Stimulated activated naive CD8-positive, alpha-beta T cell treated with anti-CD3 and anti-CD28 coated beads, Interleukin-15, amount 100 ng/mL, for 72 hours (primary cell): ENCODE measurements at regions not wholly inside any gene's neighbourhood (a gene's known extent, or its start where the extent isn't known, plus 50 kb on each side); places are given as distances from the start of the nearest gene placed in this dataset.

Source experiments
- ATAC-seq: fragments of 150-1000 bp; cut with Tn5 transposase; 2 replicates; pipeline ENCODE4 v1.10.0; 2021; ENCODE audit warnings: mild to moderate bottlenecking, moderate library complexity
- DNase-seq, 2 donors: peaks; one replicate each; pipeline ENCODE4 v3.0.0; 2021 to 2022
- H3K27ac Mint-ChIP-seq, 2 donors: one replicate each; pipeline ENCODE4 v1.8.0; 2022; ENCODE audit warnings: mild to moderate bottlenecking in 2 of 2, mixed read lengths in 2 of 2, moderate library complexity in 2 of 2
- H3K27me3 Mint-ChIP-seq: one replicate; pipeline ENCODE4 v1.8.0; 2022; ENCODE audit warnings: mixed read lengths
- H3K4me1 Mint-ChIP-seq: one replicate; pipeline ENCODE4 v1.8.0; 2022; ENCODE audit warnings: mild to moderate bottlenecking, mixed read lengths
- H3K4me3 Mint-ChIP-seq, 2 donors: one replicate each; pipeline ENCODE4 v1.8.0; 2022; ENCODE audit warnings: mild to moderate bottlenecking in 2 of 2, mixed read lengths in 2 of 2, moderate library complexity in 1 of 2
- H3K9me3 Mint-ChIP-seq, 2 donors: one replicate each; pipeline ENCODE4 v1.8.0; 2022; ENCODE audit warnings: mixed read lengths in 2 of 2

DNA sequence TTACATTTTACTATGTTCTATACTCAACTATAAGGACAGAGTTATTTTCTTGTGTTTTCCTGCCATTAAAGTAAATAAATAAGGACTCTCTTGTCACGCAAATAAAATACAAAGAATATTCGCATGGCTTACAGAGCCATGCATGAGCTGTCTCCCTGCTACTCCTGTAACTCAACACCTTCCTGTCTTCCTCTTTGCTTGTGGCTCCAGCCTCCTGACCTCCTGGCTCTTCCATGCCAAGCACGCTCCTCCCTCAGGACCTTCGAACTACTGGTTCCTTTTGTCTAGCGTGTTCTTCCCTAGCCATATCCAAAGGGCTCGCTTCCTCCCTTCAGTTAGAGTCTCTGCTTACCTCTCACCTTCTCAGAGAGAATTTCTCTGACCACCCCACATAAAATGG lies 124.3 kb upstream of the TMC3 start:
- ATAC-seq: no peak
- no peak for DNase-seq
- Mint-ChIP-seq H3K27me3 (no peaks in the 10 kb centered on the region), H3K4me1 (no peaks in the 10 kb centered on the region), H3K4me3 (no peak overlapping the region), H3K27ac (no peak overlapping the region), H3K9me3 (no peaks in the 10 kb centered on the region)

DNA sequence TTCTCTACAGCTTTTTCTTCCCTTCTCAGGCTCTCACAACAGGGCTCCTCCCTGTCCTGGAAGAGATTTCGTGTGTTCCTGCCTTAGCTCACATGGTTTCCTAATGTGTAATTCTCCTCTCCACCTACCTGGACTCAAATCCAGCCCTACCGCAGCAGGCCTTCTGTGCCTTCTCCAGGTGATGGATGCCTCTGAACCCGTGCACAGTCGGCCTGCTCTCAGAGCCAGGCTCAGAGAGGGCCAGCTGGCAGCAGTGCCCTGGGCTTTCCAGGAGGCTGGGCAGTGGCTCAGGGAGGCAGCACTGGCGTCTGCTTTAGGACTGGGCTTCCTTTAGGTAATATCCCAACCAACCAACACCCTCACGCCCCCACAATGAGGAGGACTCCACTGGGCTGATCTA lies 123.2 kb upstream of the TMC3 start:
- H3K27me3 Mint-ChIP-seq: no peaks in the 10 kb centered on the region
- H3K4me3 Mint-ChIP-seq: no peak overlapping the region
- no peaks in the 10 kb centered on the region for H3K9me3 Mint-ChIP-seq
- ATAC-seq: no peak
- peak overlapping the region in 1 of 2 donors; percentile 93 for H3K27ac Mint-ChIP-seq
- no peaks in the 10 kb centered on the region for H3K4me1 Mint-ChIP-seq
- no peak for DNase-seq

DNA sequence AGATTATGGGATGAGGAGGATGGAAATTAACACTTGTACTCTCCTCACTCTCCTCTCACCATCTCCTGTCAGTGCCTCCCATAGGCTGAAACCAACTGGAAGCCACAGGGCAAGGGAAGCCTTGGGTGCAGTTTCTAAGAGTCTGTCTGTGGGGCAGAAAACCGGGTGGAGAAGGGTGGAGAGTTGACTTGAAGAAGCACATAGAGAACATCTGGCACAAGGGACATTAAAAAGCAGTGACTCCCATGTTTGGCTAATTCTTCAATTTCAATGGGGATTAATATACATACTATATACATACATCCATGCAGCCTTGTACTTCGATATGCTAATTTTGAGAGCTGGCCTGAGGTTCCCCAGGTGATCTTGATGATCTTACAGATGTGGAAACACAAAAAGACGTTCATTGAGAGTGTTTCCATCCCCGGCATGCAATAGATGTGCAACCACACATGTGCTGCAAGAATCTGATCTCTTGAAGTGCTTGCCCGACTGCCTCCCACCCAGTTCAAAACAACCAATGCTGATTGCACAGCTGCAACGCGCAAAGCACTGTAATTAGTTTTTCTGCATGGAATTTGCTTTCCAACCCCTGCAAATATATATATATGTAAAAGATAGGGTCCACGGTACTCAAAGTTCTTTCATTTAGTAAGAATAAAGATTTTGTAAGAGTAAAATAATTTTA lies 121.9 kb upstream of the TMC3 start:
- H3K27ac Mint-ChIP-seq: no peak overlapping the region
- no peak overlapping the region for H3K4me3 Mint-ChIP-seq
- no peak for ATAC-seq

DNA sequence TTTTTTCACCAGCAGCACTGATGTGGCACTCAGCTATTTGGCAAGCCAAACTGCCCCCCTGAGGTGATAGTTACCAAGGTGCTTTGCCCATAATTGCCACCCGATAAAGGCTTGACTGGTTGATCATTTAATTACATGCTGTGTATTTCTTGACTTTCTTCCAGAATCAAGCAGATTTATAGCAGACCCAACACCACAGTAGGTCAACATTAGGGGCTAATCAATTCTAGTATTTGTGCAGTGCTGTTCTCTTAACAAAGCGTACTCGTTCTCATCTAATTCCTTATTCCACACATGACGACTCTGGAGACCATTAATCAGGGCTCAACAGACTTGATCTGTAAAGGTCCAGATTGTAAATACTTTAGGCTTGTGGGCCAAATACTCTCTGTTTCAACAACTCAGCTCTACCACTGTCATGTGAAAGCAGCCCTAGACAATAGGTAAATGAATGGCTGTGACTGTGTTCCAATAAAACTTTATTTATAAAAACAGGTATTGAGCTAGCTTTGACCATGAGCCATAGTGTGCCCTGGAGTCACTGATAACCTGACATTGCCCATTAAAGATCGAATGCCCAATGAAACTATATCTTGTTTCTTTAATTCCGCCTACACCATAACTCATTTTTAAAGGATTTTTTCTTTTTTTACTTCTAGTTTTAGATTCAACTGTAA lies 119.1 kb upstream of the TMC3 start:
- H3K4me3 Mint-ChIP-seq: no peak overlapping the region
- no peaks in the 10 kb centered on the region for H3K4me1 Mint-ChIP-seq
- ATAC-seq: no peak
- DNase-seq: no peak
- H3K27ac Mint-ChIP-seq: no peak overlapping the region
- H3K9me3 Mint-ChIP-seq: peaks cover 0 to 8% of the 10 kb centered on the region in 2 donors
- H3K27me3 Mint-ChIP-seq: no peaks in the 10 kb centered on the region

More for the DNA sequence above, 121.9 kb upstream of the TMC3 start:
- Mint-ChIP-seq H3K4me1 (no peaks in the 10 kb centered on the region), H3K9me3 (peaks cover 0 to 2% of the 10 kb centered on the region in 2 donors), H3K27me3 (no peaks in the 10 kb centered on the region)
- no peak for DNase-seq

DNA sequence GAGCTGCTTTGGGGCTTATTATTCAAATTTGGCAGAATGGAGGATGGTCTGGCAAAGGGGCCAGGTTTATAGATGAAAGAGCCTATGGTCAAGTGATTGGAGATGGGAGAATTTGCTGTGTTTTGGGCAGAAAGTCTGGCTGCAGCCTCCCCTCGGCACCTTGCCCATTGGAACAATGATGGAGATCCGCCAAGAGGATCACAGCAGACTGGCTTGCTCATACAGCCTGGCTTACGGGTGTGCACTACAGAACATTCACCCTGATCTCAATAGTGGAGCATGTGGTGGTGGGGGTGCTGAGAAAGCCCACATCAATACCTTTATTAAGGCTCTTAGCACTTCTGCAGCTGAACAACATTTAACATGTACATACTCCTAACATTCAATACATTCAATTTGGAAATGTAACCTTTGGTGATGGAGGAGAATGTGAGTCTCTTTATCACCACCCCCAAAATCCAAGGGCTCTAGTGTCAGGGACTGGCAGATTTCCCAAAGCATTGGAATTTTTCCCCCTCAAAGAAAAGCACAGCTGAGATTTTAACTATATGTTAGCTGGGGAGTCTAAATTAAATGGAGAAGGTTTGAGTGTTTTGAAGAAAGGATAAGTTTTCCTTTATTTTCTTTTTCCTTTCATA lies 118.4 kb upstream of the TMC3 start:
- H3K4me1 Mint-ChIP-seq: no peaks in the 10 kb centered on the region
- H3K9me3 Mint-ChIP-seq: peaks cover 0 to 8% of the 10 kb centered on the region in 2 donors
- H3K27ac Mint-ChIP-seq: no peak overlapping the region
- H3K27me3 Mint-ChIP-seq: no peaks in the 10 kb centered on the region
- ATAC-seq (no peak), DNase-seq (no peak)
- no peak overlapping the region for H3K4me3 Mint-ChIP-seq

DNA sequence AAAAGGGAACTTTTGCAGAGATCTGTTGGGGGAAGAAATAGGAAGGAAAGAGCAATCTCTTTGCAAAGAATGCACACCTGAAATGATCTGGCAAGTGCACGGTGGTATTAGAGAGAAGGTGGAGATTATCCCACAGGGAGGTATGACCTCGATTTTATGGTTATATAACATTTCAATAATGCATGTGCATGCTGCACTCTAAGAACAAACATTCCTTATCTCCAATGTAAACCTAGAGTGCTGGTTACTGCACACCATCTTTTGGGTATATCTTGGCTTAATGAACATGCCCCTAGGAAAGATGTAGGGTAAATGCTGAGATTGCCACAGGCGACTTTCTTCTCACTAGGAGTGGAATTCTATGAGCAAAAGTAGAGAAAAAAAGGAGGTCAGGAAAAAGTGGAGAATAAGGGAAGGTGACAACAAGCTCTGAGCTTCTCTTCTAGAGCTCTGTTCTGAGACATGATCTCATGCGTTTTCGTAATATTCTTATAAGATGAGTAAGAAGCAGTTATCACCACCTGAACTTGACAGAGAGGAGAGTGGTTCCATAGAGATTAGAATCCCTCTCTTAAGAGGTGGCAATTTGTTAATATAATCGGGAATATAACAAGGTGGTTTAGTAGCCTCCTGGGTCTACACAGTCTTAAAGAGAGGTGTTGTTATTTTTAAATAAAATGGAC lies 117.5 kb upstream of the TMC3 start:
- DNase-seq: no peak
- no peak for ATAC-seq
- Mint-ChIP-seq H3K27ac (no peak overlapping the region), H3K27me3 (no peaks in the 10 kb centered on the region), H3K4me3 (no peak overlapping the region), H3K9me3 (peaks cover 0 to 8% of the 10 kb centered on the region in 2 donors), H3K4me1 (no peaks in the 10 kb centered on the region)

DNA sequence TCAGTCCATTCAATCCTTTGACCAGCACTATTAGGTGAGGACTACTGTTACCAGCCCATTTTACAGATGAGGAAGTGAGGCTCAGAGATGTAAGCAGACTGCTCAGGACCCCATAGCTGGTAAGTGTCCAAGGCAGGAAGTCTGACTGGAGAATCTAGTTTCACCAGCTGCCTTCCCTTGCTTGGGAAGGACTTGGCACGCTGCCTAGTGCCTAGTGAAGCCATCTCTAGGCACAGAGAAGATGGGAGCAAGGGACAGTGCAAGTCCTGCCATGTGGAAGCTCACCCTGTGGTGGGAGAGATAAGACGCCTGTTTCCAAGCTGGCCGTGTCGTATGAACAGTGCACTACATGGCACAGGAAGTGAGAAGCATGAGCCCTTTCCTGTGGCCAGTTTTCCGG lies 111.8 kb upstream of the TMC3 start:
- H3K4me3 Mint-ChIP-seq: no peak overlapping the region
- DNase-seq (no peak), ATAC-seq (no peak)
- no peaks in the 10 kb centered on the region for H3K27me3 Mint-ChIP-seq
- peaks cover 0 to 5% of the 10 kb centered on the region in 2 donors for H3K9me3 Mint-ChIP-seq
- H3K27ac Mint-ChIP-seq: no peak overlapping the region
- no peaks in the 10 kb centered on the region for H3K4me1 Mint-ChIP-seq

DNA sequence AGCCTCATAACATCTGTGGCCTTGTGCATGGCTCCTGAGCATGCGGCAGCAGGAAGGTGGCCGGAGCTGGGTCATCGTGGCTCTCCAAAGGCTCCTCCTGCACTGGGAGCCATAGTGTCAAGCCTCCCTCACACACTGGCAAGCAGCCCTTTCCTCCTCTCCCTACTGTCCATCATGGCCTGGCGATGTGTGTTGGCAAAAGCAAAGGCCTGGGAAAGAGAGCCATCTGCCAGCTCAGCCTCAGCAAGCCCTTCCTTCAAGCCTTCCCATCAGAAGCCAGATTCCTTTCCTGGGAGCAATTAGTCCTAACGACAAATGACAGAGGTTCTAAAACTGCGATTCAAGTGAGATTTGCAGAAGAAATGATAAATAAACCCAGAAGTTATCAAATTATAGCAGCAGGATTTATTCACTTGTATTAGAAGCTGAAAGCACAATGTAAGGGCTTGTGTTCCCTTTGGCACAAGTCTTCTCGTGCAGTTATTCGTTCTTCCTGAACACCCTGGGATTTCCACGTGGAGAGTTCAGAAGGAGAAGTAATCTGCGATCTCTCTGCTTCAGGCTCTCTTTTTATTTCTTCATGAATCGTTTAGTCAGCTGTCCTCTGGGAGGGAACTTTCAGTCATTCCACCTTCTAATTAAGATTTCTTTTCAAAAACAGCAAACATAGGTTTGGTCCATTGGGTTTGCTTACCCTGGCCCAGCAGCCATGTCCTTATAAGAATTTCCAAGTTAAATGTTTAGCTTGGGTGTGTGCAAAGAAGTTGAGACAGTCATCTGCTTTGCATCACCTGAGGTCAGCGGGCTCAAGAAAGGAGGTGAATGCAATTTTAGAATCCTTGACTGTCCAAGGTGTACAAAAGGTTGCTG lies 110.3 kb upstream of the TMC3 start:
- Mint-ChIP-seq H3K9me3 (no peaks in the 10 kb centered on the region), H3K27me3 (no peaks in the 10 kb centered on the region), H3K4me1 (no peaks in the 10 kb centered on the region), H3K27ac (no peak overlapping the region), H3K4me3 (no peak overlapping the region)
- ATAC-seq: no peak
- DNase-seq: no peak

DNA sequence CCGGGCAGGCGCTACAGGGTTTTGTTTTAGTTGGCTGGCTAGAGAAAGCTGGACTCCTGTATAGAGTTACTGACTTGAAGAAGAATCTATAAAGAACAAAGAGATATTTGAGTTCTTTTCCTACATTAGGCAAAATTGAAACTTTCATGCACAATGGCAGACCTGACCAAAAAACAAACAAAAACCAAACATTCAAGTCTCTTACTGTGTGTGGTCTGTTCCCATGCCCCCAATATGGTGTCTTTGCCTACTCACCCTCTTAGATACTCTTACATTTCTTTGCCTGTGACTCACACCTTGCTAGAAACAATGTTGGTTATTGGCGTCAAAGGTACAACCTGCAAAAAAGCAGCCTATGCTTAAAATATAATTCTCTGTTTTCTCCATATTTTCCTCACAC lies 109.5 kb upstream of the TMC3 start:
- DNase-seq: no peak
- Mint-ChIP-seq H3K27ac (no peak overlapping the region), H3K9me3 (no peaks in the 10 kb centered on the region), H3K4me1 (no peaks in the 10 kb centered on the region), H3K4me3 (no peak overlapping the region), H3K27me3 (no peaks in the 10 kb centered on the region)
- ATAC-seq: no peak

DNA sequence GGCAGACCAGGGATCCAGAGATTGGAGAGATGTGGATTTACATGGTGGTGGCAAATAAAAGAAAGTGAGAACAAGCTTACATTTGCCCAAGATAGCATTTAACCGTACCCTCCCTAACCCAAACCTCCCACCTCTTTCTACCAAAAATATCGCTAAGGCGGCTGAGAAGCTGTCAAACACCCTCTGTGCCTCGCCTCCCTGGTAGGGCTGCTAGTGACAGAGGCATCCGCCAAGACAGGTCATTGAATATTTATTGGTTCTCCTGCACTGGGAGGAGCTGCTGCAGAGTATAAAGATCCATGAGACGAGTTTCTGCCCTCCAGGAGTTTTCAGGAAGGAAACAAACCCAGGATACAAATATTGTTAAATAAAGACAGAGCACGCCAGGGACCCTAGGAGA lies 107.3 kb upstream of the TMC3 start:
- ATAC-seq: no peak
- no peak for DNase-seq
- Mint-ChIP-seq H3K27me3 (no peaks in the 10 kb centered on the region), H3K4me1 (no peaks in the 10 kb centered on the region), H3K27ac (peak overlapping the region in 1 of 2 donors; percentile 12), H3K9me3 (no peaks in the 10 kb centered on the region), H3K4me3 (no peak overlapping the region)

DNA sequence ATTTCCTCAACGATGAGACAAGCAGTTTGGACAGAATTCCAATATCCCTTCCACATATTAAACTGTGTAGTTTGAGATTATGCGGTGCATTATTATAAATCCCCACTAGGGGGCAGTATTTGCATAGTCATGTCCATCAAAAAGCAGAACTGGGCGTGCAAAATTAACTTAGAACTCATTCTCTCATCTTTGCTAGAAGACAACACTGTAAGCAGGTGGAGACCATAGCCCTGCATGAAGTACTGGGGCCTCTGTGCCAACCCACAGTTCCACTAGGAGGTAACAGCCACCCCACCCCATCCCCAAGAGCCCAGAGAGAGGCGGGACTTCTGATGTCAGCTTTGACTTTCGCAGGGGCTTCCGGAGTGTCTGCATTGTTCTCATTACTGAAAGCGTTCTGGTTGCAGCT lies 106.6 kb upstream of the TMC3 start:
- DNase-seq (peak; percentile 11 to 32), ATAC-seq (no peak)
- no peaks in the 10 kb centered on the region for H3K9me3 Mint-ChIP-seq
- H3K27ac Mint-ChIP-seq: no peak overlapping the region
- no peaks in the 10 kb centered on the region for H3K4me1 Mint-ChIP-seq
- H3K27me3 Mint-ChIP-seq: no peaks in the 10 kb centered on the region
- peak overlapping the region in 1 of 2 donors; percentile 54 for H3K4me3 Mint-ChIP-seq

DNA sequence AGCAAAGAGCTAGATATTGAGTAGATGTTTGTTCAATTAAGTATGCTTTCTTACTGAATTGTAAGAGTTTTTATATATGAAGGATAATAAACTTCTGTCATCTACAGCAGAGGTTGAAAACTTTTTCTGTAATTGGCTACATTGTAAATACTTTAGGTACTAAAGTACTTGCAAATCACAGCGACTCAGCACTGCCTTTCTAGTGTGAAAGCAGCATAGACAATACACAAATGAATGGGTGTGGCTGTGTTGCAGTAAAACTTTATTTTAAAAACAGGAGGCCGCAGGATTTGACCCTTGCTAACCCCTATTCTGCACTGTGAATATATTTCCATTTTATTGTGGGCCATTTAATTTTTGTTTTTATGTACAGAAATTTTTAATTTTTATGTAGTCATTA lies 104.3 kb upstream of the TMC3 start:
- no peak for ATAC-seq
- no peak overlapping the region for H3K4me3 Mint-ChIP-seq
- no peaks in the 10 kb centered on the region for H3K4me1 Mint-ChIP-seq
- H3K27ac Mint-ChIP-seq: no peak overlapping the region
- DNase-seq: no peak
- no peaks in the 10 kb centered on the region for H3K27me3 Mint-ChIP-seq
- H3K9me3 Mint-ChIP-seq: no peaks in the 10 kb centered on the region

DNA sequence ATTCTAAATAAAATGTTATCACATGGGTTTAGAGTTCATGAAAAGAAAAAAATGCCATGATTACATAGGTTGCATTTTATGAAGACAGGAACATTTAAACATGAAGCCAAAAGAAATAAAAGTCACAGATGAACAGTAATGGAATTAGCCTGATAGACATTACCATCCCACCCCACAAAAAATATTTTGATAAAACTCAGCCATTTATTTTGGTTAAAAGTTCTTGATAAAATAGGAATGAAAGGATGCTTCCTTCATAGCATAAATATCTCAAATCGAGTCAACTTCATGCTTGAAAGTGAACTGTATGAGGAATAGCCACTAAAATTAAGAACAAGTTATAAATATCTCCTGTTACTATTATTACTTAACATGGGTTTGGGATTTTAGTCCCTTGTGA lies 101.9 kb upstream of the TMC3 start:
- no peak for ATAC-seq
- no peak overlapping the region for H3K4me3 Mint-ChIP-seq
- no peaks in the 10 kb centered on the region for H3K9me3 Mint-ChIP-seq
- H3K4me1 Mint-ChIP-seq: no peaks in the 10 kb centered on the region
- no peaks in the 10 kb centered on the region for H3K27me3 Mint-ChIP-seq
- no peak for DNase-seq
- no peak overlapping the region for H3K27ac Mint-ChIP-seq

DNA sequence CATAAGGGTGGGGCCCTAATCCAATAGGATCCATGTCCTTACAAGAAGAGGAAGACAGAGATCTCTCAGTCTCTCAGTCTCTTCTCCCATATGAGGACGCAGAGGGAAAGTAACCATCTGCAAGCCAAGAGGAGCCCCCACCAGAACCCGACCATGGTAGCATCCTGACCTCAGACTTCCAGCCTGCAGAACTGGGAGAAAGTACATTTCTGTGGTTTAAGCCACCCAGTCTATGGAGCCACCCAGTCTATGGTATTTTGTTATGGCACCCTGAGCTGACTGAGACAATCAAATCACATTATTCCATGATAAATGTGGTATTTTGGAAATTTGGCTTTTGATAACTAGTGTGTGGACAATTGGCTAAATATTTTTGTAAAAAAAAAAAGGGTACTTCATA lies 101.5 kb upstream of the TMC3 start:
- no peak overlapping the region for H3K27ac Mint-ChIP-seq
- no peak for DNase-seq
- no peak for ATAC-seq
- no peaks in the 10 kb centered on the region for H3K9me3 Mint-ChIP-seq
- no peak overlapping the region for H3K4me3 Mint-ChIP-seq
- no peaks in the 10 kb centered on the region for H3K4me1 Mint-ChIP-seq
- H3K27me3 Mint-ChIP-seq: no peaks in the 10 kb centered on the region

DNA sequence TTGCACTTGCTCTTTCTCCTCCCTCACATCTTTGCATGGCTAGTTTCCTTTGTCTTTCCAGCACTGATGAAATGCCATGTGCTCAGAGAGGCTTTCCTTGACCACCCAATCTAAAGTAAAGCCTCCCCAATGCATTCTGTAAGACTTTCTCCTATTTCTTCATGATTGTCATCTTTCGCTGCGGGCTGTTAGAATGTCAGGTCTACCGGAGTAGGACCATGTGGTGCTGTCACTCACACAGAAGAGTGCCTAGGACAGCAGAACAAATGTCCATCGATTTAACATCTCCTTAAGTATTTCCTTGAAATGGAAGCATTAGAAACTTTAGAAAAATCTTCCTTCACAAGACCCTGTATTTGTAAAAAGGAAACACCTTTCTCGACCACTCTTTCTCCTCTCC lies 99.9 kb upstream of the TMC3 start:
- Mint-ChIP-seq H3K27me3 (no peaks in the 10 kb centered on the region), H3K4me1 (no peaks in the 10 kb centered on the region)

More for the DNA sequence above, 99.9 kb upstream of the TMC3 start:
- DNase-seq (no peak), ATAC-seq (no peak)
- Mint-ChIP-seq H3K9me3 (no peaks in the 10 kb centered on the region), H3K27ac (no peak overlapping the region), H3K4me3 (no peak overlapping the region)
